HG03565 (cell line): ENCODE measurements at regions not wholly inside any gene's neighbourhood (a gene's known extent, or its start where the extent isn't known, plus 50 kb on each side); places are given as distances from the start of the nearest gene placed in this dataset.

ENCODE experiments used
- ATAC-seq: cut with Tn5 transposase; IDR thresholded peaks from one replicate; pipeline ENCODE4 v1.9.1; 2021; ENCODE audit warnings: mild to moderate bottlenecking, moderate library complexity; ENCODE audit not compliant: unreplicated experiment

GRCh38 chr6:12221856-12222255, 68.3 kb upstream of the EDN1 start:
- ATAC-seq, result no peak

- ATAC-seq, result no peak
Measured at GRCh38 chr6:12222405-12223366, 67.5 kb upstream of the EDN1 start.

- ATAC-seq, result no peak
Measured at GRCh38 chr6:12223383-12223782, 66.8 kb upstream of the EDN1 start.

- ATAC-seq, result no peak
Measured at GRCh38 chr6:12224251-12224650, 65.9 kb upstream of the EDN1 start.

GRCh38 chr6:12228447-12229146, 61.6 kb upstream of the EDN1 start:
- ATAC-seq, result no peak

GRCh38 chr6:12229332-12229731, 60.8 kb upstream of the EDN1 start:
- no peak for ATAC-seq

- no peak for ATAC-seq
Measured at GRCh38 chr6:12230523-12230922, 59.6 kb upstream of the EDN1 start.

GRCh38 chr6:12232339-12232738, 57.8 kb upstream of the EDN1 start:
- peak; percentile 63 for ATAC-seq

- peak; percentile 4 for ATAC-seq
Measured at GRCh38 chr6:12232821-12233220, 57.3 kb upstream of the EDN1 start.

- no peak for ATAC-seq
Measured at GRCh38 chr6:12233693-12234571, 56.2 kb upstream of the EDN1 start.

- ATAC-seq, result no peak
Measured at GRCh38 chr6:12235341-12235740, 54.8 kb upstream of the EDN1 start.

GRCh38 chr6:12238219-12238618, 51.9 kb upstream of the EDN1 start:
- ATAC-seq, result no peak
